Activated T-helper 1 cell treated with anti-CD3 and anti-CD28 coated beads, Interleukin-2, amount 50 U/mL, for 16 hours (primary cell): ENCODE measurements at regions not wholly inside any gene's neighbourhood (a gene's known extent, or its start where the extent isn't known, plus 50 kb on each side); places are given as distances from the start of the nearest gene placed in this dataset.
"Not testable (repeated sequence)": the region's sequence is repeated elsewhere in the genome, so short reads cannot be mapped to it uniquely, and the experiment has no call there.

ENCODE experiments used
- DNase-seq, 2 donors: peaks; one replicate each; pipeline ENCODE4 v3.0.0-alpha.2; 2020; ENCODE audit warnings: low read depth in 1 of 2, low spot score in 1 of 2

DNA sequence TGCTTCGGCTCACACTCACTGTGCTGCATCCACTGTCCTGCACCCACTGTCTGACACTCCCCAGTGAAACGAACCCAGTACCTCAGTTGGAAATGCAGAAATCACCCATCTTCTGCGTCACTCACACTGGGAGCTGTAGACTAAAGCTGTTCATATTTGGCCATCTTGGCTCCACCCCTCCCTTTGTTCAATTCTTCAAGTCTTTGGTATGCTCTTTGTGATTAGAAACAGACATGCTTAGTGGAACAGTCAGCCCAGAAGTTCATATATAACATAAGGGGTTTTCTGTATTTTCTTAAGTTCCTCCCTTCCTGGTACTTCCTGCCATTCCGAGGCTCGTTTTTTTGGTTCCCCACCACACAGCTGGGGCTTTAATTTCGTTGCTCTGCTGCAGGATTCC, 398.5 kb upstream of the DYNLRB2 start:
- no peak for DNase-seq

DNA sequence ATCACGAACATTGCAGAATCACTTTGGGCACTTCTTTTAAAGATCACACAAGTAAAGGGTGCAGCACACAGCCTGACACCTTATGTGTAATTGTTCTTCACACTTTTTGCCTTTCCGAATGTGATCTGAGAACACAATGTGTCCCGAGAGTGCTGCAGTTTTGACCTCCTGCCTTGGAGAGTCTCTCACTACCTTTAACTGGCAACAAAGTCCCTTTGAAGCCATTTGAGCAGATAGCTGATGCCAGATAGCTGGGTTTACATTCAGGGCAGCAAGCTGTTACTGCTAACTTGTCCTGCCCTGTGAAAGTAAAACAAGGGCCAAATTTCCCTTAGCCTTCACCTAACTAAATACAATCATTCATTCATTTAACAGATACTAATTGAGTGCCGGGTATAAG, 411.0 kb upstream of the DYNLRB2 start:
- DNase-seq: no peak

DNA sequence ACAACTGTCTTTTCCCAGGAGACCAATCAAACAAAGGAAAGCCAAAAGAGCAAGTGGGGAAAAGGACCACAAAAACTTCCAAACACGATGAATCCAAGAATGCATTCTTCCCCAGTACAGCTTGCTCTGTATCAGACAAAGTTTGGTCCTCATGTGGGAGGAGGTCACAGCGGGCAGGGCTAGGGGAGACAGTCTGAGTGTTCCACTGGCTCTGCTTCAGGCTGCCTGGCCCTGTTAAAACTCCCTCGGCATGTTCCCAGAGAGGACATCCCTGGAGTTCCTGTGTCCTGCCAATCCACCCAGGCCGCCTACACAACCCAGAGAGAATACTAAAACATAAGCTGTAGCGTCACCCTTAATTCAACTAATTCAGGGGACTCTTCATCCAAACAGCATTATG, 415.1 kb upstream of the DYNLRB2 start:
- no peak for DNase-seq

DNA sequence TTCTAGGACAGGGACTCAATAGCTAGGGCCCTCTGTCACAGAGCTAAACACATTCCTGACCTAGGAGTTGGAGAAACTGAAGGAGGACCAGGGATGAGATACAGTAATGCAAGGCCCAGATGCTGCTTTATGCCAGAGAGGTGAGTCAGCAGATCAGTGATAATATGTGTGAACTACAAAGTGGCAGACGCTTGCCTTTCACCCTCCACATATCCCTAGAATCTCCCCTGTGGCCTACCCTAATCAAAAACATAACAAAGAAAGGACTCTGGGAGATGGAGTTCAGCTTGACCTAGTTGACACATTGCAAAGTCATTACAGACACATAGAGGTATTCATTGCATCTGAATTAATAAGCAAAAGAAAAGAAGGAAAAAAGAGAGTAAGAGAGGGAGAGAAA, 417.6 kb upstream of the DYNLRB2 start:
- DNase-seq: no peak

DNA sequence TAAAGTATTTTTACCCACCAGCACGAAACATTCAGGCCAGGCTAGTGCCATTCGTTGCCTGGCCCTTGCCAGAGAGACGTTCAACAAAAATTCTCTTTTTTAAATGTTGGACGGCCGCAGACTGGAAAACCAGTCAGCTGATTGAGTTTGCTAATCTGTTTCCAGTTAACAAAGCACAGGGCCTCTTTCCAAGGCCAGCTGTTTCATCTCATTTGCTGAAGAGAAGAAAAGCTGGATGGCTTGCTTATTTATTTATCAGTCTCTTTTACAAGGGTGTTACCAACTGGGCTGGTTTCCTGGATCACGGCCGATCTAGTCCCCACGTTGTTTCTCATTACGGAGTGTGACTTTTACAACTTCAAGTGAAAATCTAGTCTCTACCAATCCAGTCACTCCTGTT, 418.7 kb upstream of the DYNLRB2 start:
- DNase-seq: no peak

DNA sequence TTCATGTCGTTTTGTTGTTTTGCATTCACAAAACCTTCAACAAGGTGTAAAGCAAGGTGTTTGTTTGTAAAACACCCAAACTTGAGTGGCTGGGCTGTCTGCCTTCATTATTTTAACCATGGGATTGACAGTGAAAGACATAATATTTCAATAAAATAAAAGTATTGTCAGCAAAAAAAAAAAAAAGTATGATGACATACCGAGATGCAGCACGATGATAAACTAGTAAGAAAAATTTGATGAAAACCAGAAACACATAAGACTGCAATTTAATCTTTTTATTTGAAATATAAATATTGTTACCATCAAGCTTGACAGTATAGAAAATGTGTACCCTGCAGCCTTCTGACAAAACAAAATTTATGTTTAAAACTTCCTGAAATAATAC, 419.3 kb upstream of the DYNLRB2 start:
- DNase-seq: no peak

DNA sequence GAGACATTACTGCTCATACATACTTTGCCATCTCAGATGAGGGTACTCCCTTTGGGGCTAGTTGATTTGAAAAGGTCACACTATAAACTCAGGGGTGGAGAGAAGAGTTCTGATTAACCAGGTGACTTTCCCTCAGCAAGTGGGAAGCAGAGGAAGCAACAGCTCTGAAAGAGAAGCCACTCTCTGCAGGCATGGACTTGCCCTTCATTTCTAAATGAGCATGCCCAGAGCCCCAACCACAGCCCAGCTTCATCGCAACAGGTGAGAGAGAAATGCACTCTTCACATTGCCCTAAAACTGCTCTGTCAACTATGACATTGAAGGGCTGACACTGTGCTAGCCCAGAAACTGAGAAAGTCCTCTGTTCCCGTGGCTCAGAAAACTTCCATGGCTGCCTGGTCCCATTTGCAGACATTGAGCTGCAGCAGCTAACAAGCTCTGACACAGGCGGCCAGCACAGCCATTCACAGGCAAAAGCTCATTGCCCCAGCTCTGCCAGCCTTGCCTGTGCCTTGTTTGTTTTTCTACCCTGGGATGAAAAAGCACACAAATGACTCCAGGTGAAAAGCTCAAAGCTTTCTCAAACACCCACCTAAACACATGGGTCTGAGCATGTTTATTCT, 419.8 kb upstream of the DYNLRB2 start:
- no peak for DNase-seq

DNA sequence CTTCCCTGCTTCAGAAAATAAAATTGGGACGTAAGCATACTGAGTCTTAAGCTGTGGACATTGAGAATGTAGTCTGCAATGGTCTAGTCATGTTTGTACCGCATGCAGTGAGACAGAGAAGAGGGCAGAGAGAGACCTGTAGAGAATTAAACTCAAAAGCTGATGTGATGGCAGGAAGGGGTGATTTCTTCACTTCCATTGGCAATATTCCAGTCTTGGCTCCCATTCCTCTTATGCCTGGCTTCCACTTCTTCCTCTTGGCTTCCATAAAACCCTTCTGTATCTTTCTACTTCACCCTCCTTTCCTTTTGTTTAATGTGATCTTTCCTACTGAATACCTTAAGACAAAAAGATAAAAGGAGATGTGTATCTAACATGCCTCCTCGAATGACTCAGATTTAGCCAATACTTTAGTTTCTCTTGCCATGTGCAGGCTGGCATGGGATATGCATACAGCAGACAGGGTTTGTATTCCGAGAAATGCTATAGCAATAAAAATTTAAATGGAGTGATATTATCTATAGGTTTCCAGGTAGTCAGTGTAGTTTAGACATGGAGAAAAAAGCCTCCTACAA, 423.1 kb upstream of the DYNLRB2 start:
- no peak for DNase-seq

DNA sequence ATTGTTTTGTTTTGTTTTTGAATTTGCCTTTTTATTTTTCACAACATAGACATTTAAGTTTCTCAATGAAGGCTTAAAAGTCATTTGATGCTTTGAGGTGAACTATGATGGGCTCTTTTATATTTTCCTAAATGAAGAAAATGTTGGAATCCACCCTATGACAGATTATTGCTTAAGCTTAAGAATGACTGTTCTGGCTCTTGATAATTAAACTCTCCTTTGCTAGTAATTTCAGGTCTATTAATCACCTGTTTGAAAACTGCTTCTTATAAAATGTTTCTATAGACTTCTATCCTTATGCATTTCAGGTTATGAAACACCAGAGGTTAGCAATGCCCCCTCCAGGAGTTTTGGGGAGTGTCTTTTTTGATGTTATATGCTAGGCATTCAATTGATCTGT, 424.1 kb upstream of the DYNLRB2 start:
- no peak for DNase-seq

DNA sequence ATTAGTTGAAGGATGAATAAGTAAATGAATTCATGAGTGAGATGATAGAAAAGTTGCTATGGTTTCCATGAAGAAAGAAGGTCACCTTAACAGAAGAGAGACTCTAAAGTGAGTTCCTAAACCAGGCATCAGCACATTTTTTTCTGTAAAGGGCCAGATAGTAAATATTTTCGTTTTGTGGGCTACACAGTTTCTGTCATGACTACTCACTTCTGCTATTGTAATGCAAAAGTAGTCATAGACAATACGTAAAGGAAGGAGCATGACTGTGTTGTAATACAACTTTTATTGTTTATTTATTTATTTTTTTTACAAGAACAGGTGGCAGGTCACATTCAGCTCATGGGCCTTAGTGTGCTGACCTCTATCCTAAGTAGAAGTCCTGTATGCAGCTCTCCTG, 426.1 kb upstream of the DYNLRB2 start:
- DNase-seq: no peak

DNA sequence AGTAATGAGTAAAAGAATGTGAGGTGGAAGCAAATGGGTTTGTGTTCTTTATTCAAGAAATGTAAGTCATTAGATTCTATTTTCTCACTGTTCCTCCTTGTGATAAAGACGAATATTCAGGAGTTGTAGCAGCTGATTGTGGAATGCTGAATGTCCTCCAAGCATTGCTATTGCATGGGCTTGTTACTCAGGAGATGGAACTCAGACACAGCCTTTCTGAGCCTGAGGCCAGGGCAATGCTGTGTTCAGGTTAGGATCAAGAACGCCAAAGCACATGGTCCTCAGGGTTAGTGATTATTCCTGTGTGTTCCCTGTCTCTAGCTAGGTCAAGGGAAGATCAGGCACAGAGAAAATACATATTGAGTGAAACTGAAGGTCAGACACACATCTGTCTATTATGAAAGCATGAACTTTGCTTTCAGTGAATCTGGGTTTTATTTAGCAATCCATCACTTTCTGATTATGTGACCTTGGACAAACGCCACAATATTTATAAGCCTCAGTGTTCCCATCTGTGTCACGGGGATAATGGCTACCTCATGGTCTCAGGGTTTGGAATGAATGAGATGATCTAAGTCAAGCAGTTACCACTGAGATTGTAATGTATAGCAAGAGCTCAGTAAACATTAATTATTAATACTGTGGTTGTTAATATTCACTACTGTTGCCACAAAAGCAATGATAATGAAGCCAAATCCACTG, 426.8 kb upstream of the DYNLRB2 start:
- DNase-seq: no peak

DNA sequence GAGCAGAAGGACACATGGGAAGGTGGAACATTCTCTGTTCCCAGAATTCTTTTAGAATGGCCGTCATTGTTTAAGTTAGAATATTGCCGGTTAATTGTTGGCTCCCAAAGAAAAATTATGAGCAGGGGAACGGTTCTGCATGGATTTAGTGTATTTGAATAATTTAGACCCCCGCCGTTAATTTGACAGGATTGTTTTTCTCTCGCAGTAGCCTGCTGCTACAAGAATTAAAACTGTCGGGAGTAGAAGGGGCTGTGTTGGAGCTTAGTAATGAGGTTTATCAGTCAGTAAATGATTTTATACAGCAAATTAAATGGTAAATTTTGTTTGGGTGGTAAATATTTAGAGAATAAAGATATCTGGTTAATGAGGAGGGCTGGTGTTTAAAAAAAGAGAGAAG, 431.2 kb upstream of the DYNLRB2 start:
- no peak for DNase-seq

DNA sequence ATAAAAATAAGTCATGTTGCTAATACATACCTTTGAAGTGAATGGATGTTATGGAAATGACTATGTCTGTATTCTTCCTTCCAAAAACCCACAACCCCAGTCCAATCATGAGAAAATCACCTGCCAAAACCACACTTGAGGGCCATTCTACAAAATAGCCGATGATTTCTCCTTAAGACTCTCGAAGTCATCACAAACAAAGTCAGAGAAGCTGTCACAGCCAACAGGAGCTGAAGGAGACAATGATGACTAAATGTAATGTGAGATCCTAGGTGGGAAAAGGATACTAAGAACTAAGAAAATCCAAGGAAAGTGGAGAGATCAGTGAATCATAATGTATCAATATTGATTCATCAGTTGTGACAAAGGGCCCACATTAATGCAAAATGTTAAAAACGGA, 432.9 kb upstream of the DYNLRB2 start:
- DNase-seq: no peak

DNA sequence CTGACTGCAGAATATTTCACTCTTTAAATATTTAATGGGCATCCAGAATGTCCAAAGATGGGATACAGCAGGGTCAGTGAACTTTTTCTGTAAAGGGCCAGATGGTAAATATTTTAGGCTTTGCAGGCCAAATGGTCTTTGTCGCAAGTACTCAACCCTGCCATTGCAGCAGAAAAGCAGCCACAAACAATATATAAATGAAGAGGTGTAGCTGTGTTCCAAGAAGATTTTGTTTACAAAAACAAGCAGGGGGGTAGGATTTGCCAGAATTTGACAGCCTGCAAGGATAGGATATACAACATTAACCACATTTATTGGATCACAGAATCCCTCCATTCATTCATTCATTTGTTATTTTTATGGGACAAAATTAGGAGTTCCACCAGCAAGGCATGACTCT, 435.0 kb upstream of the DYNLRB2 start:
- DNase-seq: no peak

DNA sequence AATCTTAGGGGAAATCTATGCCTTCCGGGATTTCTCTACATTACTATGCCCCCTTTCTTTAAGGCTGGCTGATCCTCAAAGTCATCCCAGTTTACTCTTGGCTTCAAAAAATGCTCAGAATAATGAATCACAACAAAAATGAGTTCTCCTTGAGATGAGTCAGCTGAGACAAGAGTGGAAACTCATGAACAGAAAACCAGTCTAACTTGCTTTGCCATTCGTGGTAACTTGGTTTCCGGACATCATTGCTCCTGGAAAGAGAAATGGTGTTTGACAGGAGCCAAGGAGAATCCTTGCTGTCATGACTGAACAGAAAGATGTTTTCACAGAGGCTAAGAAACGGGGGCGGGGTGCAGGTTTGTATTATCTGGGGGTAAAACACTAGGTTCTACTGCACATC, 435.6 kb upstream of the DYNLRB2 start:
- no peak for DNase-seq

DNA sequence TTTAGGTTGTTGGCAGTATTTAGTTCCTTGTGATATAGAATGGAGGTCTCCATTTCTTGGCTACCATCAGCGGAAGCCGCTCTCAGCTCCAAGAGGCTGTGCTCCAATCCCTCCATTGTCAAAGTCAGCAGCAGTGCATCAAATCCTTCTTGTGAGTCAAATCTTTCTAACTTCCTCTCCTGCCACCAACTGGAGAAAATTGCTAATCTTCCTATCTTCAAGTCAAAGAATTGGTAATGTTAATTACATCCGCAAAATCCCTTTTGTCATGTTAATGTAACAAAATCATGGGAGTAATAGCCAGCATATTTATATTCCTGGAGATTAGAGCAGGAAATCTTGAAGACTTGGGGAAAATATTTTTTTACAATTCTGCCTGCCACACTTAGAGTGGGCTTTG, 436.4 kb upstream of the DYNLRB2 start:
- DNase-seq: no peak

DNA sequence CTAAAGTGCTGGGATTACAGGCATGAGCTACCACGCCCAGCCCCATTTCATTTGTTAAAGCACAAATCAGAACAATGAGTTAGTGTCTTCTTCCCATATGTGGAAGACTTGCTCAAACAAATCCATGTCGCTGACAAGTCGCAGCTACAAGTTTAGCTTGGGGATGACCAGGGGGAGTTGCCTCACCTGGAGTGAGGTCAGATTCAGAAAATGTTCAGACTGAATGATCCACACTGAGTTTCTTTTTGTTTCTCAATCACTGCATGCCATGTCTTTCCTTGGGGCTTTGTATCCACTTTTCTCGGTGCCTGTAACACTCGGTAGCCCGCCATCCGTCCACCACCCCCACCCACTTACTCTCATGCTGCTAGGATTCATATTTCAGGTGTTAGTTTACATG, 437.3 kb upstream of the DYNLRB2 start:
- DNase-seq: no peak

DNA sequence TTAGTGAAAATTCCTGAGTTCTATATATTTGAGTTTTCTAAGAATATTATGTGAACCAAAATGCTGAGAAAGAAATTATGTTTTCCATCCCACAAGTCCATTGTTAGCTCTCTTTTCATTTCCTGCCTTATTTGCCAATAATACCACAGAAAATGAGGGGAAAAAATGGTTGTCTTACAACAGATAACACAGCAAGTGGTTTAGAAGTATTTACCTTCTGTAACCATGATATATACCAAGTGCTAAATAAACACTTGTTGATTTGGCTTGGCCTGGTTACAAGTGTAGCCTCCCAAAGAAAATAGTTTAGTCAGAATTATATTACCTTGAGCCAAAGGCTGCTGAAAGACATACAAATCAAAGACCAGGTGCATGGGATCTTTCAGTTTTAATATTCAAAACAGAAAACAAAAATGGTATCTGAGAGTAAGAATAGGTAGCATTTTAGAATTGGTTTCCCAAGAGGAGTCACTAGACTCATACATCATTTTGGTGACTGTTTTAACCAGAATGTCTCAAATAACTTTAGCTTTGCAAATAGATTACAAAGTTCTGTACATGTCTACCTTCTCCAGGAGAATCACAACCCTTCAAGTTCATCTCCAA, 439.8 kb upstream of the DYNLRB2 start:
- DNase-seq: no peak

DNA sequence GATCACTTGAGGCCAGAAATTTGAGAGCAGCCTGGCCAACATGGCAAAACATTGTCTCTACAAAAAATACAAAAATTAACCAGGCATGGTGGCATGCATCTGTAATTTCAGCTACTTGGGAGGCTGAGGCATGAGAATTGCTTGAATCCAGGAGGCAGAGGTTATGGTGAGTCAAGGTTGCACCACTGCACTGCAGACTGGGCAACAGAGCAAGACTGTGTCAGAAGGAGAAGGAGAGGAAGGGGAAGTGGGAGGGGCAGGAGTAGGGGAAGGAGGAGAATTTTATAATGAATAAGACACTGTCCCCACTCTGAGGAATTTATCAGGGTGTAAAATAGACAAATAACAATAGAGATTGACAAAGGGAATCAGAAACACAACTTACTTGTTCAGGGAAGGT, 440.6 kb upstream of the DYNLRB2 start:
- no peak for DNase-seq

DNA sequence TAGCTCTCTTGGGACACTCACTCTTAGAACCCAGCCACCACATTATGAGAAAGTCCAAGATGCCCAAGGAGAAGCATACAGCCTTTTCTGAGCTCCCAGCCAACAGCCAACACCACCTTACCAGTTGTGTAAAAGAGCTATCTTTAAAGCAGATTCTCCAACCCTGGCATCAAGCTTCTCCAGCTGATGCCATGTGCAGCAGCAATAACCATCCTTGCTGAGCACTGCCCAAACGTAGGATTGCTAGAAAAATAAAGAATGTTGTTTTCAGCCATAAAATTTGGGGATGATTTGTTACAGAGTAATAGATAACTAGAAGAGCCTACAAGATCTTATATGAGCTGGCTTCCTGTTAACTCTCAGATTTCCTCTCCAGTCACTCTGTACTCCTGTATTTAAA, 443.7 kb upstream of the DYNLRB2 start:
- no peak for DNase-seq

DNA sequence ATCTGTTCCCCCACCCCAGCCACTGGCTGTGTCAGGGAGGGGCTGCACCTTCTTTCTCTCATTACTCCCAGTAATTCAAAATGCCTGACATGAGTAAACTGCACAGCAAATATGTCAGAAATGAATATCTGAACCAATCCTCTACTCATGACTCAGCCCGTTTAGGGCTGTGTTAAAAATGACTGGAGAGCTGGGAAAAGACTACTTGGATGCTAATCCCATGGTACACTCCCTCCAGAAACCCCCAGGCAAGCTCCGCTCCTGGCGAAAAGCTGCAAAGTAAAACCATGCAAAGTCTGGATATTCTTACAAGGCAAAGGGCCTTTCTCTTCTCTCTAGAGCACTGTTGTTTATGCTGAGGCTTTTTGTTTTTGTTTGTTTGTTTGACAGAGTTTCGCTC, 448.1 kb upstream of the DYNLRB2 start:
- DNase-seq: no peak

DNA sequence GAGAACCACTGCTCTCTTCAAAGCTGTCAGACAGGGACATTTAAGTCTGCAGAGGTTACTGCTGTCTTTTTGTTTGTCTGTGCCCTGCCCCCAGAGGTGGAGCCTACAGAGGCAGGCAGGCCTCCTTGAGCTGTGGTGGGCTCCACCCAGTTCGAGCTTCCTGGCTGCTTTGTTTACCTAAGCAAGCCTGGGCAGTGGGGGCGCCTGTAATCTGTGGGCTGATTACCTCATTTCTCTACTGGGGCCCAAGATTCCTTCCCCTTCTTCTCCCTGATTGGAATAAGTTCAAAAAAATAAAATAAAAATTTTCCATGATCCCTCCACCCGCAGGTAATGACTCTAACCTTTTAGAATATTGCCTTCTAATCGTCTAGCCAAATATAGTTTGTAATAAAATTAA, 449.3 kb upstream of the DYNLRB2 start:
- DNase-seq: not testable (repeated sequence)

DNA sequence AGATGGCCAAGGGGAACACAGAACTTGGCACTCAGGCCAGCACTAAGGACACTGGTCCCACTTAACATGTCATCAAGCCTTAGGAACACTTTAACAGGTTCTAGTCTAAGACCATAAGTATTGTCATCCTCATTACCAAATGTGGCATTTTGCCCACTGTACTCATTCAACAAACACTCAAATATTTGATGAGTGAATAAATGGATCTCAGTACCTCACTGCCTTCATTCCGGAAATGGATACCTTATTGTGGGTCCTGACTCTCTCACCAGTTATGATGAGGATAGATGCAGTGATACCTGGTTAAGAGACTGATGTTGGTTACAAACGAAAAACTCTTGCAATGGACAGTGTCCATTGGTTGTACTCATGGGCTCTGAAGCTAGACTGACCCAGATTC, 455.2 kb upstream of the DYNLRB2 start:
- DNase-seq: no peak
